ENCODE measurements at regions not wholly inside any gene's neighbourhood (a gene's known extent, or its start where the extent isn't known, plus 50 kb on each side); places are given as distances from the start of the nearest gene placed in this dataset.

DNA sequence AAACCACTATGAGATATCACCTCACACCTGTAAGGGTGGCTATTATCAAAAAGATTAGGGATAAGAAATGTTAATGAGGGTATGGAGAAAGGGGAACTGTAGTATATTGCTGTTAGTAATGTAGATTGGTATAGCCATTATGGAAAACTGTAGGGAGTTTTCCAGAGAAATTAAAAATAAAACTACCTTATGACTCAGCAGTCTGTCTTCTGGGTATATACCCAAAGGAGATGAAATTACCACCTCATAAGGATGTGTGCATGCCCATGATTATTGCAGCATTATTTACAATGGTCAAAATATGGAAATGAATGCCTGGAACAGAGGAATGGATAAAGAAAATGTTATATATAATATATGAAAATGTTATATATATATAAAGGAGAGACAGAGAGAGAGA, 303.8 kb downstream of the METTL15 start:
- TF ChIP-seq, protein P1, sequence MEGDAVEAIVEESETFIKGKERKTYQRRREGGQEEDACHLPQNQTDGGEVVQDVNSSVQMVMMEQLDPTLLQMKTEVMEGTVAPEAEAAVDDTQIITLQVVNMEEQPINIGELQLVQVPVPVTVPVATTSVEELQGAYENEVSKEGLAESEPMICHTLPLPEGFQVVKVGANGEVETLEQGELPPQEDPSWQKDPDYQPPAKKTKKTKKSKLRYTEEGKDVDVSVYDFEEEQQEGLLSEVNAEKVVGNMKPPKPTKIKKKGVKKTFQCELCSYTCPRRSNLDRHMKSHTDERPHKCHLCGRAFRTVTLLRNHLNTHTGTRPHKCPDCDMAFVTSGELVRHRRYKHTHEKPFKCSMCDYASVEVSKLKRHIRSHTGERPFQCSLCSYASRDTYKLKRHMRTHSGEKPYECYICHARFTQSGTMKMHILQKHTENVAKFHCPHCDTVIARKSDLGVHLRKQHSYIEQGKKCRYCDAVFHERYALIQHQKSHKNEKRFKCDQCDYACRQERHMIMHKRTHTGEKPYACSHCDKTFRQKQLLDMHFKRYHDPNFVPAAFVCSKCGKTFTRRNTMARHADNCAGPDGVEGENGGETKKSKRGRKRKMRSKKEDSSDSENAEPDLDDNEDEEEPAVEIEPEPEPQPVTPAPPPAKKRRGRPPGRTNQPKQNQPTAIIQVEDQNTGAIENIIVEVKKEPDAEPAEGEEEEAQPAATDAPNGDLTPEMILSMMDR (IDR thresholded peaks at IDR 0.05): no peak
- TF ChIP-seq EZH2 (IDR thresholded peaks at IDR 0.05; ENCODE audit: borderline replicate concordance, insufficient read depth, low read depth, low read length, poor library complexity, severe bottlenecking): no peak

Measured in B cell (primary cell).